HCT116 (cell line): ENCODE measurements at regions not wholly inside any gene's neighbourhood (a gene's known extent, or its start where the extent isn't known, plus 50 kb on each side); places are given as distances from the start of the nearest gene placed in this dataset.

Experiments used
- ATAC-seq: fragments of 200-7000 bp; cut with Tn5 transposase; 2 replicates; pipeline ENCODE4 v1.9.1; 2020; ENCODE audit warnings: mild to moderate bottlenecking, moderate library complexity
- BruUV-seq: library from RNA; stranded (reverse); fragments of 400-500 nt; replicated peaks from 2 replicates; lab custom pipeline; 2021; lab: Mats Ljungman, UMichigan
- CTCF ChIA-PET: fragments of 300-600 bp; sonication (Branson Sonifier 250); formaldehyde crosslinking; loops from one replicate; lab custom pipeline; 2021; ENCODE audit warnings: antibody characterized with exemption; lab: Charles Lee
- POLR2A ChIA-PET: fragments of 300-600, 350-600 bp; sonication (Branson Sonifier 250); formaldehyde crosslinking; loops from one replicate; lab custom pipeline; 2021; ENCODE audit warnings: antibody characterized with exemption; lab: Charles Lee
- RAD21 ChIA-PET, 2 experiments: fragments of 300-600 bp; sonication (Branson Sonifier 250); formaldehyde crosslinking; loops; one replicate each; lab custom pipeline; 2023; ENCODE audit warnings: low total read pairs in 2 of 2; ENCODE audit not compliant: uncharacterized antibody in 2 of 2, unreplicated experiment in 2 of 2, low non-redundant PET in 1 of 2; lab: Charles Lee
- DNase-seq: peaks from one replicate; pipeline ENCODE4 v3.0.0-alpha.2; 2010; ENCODE audit warnings: low read depth, low spot score
- H2AFZ ChIP-seq: fragments of 200-600 bp; shearing (Covaris generic), sonication (generic); 2 replicates; pipeline ENCODE4 v1.6.1; 2017; ENCODE audit warnings: low read depth, mixed run types, mixed read lengths, antibody characterized with exemption, low read length; ENCODE audit not compliant: poor library complexity, severe bottlenecking
- H3K27ac ChIP-seq: 2 replicates; pipeline ENCODE4 v1.5.1; 2012; ENCODE audit warnings: low read depth, low read length
- H3K27me3 ChIP-seq: fragments of 200-600 bp; sonication (generic); 2 replicates; pipeline ENCODE4 v1.6.1; 2016; ENCODE audit warnings: mixed run types, low read length, mixed read lengths; ENCODE audit not compliant: insufficient read depth
- H3K36me3 ChIP-seq, 2 experiments: fragments of 200-500 bp in 1 of 2; fragments of 200-600 bp in 1 of 2; sonication (Bioruptor generic) in 1 of 2; sonication (generic) in 1 of 2; 2 replicates each; pipeline versions ENCODE4 v1.5.1 to v1.6.1; 2014 to 2016; ENCODE audit warnings: low read length in 2 of 2, inconsistent platforms in 1 of 2, mixed read lengths in 1 of 2, mixed run types in 1 of 2; ENCODE audit not compliant: insufficient read depth in 2 of 2, control insufficient read depth in 1 of 2
- H3K4me1 ChIP-seq, 2 experiments: fragments of 200-600 bp in 1 of 2; sonication (generic) in 1 of 2; 2 replicates each; pipeline versions ENCODE4 v1.5.1 to v1.6.1; 2012 to 2017; ENCODE audit warnings: low read length in 2 of 2, inconsistent platforms in 1 of 2, mild to moderate bottlenecking in 1 of 2, mixed read lengths in 1 of 2, mixed run types in 1 of 2, moderate library complexity in 1 of 2; ENCODE audit not compliant: insufficient read depth in 2 of 2, control insufficient read depth in 1 of 2
- H3K4me2 ChIP-seq: fragments of 200-600 bp; sonication (generic); 2 replicates; pipeline ENCODE4 v1.6.1; 2017; ENCODE audit warnings: mixed run types, low read length, mixed read lengths
- H3K4me3 ChIP-seq, 2 experiments: fragments of 200-600 bp in 1 of 2; sonication (generic) in 1 of 2; replicated peaks in 1 of 2; 2 replicates each; pipeline ENCODE4 v1.5.1; 2011 to 2016; ENCODE audit warnings: low read length in 2 of 2, control low read depth in 1 of 2, low read depth in 1 of 2, mild to moderate bottlenecking in 1 of 2, mixed read lengths in 1 of 2, mixed run types in 1 of 2
- H3K79me2 ChIP-seq: fragments of 200-600 bp; sonication (generic); 2 replicates; pipeline ENCODE4 v1.6.1; 2017; ENCODE audit warnings: mild to moderate bottlenecking, mixed run types, low read length, moderate library complexity, mixed read lengths; ENCODE audit not compliant: insufficient read depth
- H3K9ac ChIP-seq: fragments of 200-600 bp; sonication (generic); 2 replicates; pipeline ENCODE4 v1.6.1; 2016; ENCODE audit warnings: low read length, mixed read lengths
- H3K9me2 ChIP-seq: fragments of 200-600 bp; sonication (generic), shearing (Covaris generic); 2 replicates; pipeline ENCODE4 v1.6.1; 2017; ENCODE audit warnings: mixed run types, mild to moderate bottlenecking, moderate library complexity; ENCODE audit not compliant: insufficient read depth
- H3K9me3 ChIP-seq, 2 experiments: fragments of 200-500 bp in 1 of 2; fragments of 200-600 bp in 1 of 2; sonication (Bioruptor generic) in 1 of 2; sonication (generic) in 1 of 2; 2 replicates each; pipeline ENCODE4 v1.6.1; 2014 to 2017; ENCODE audit warnings: low read length in 2 of 2, mixed read lengths in 2 of 2, inconsistent platforms in 1 of 2, low read depth in 1 of 2, mild to moderate bottlenecking in 1 of 2, mixed run types in 1 of 2, moderate library complexity in 1 of 2; ENCODE audit not compliant: control insufficient read depth in 1 of 2, insufficient read depth in 1 of 2
- H4K20me1 ChIP-seq: fragments of 200-600 bp; sonication (generic), shearing (Covaris generic); 2 replicates; pipeline ENCODE4 v1.6.1; 2017; ENCODE audit warnings: mixed run types, mild to moderate bottlenecking, moderate library complexity; ENCODE audit not compliant: insufficient read depth
- EGR1 ChIP-seq: IDR thresholded peaks from 2 replicates; pipeline ENCODE4 v1.6.1; 2012; ENCODE audit warnings: low read depth
- EZH2 ChIP-seq: fragments of 200-600 bp; sonication (generic); IDR thresholded peaks from 2 replicates; pipeline ENCODE4 v1.6.1; 2017; ENCODE audit warnings: antibody characterized with exemption, mixed run types
- EZH2phosphoT487 ChIP-seq: fragments of 200-600 bp; IDR thresholded peaks from 2 replicates; pipeline ENCODE4 v1.6.1; 2018; ENCODE audit warnings: antibody characterized with exemption, borderline replicate concordance
- MAX ChIP-seq: IDR thresholded peaks from 2 replicates; pipeline ENCODE4 v1.6.1; 2012
- RAD21 ChIP-seq: IDR thresholded peaks from 2 replicates; pipeline ENCODE4 v1.6.1; 2012; ENCODE audit warnings: low read depth, mild to moderate bottlenecking
- SIN3A ChIP-seq: IDR thresholded peaks from 2 replicates; pipeline ENCODE4 v1.6.1; 2012; ENCODE audit warnings: low read depth
- YY1 ChIP-seq: IDR thresholded peaks from 2 replicates; pipeline ENCODE4 v1.6.1; 2011; ENCODE audit warnings: low read length, low read depth, moderate library complexity, mild to moderate bottlenecking; ENCODE audit not compliant: insufficient replicate concordance; ENCODE audit errors: extremely low read depth
- ZFX ChIP-seq: fragments of 450-650 bp; IDR thresholded peaks from 2 replicates; pipeline ENCODE4 v1.6.1; 2017
- ZNF274 ChIP-seq: fragments of 200-500 bp; sonication (Bioruptor generic); IDR thresholded peaks from 2 replicates; pipeline ENCODE4 v1.6.1; 2014; ENCODE audit warnings: mild to moderate bottlenecking, low read depth, low read length, inconsistent platforms
- intact Hi-C: fragments of 100-400 bp; cut with micrococcal nuclease; formaldehyde crosslinking; loops from 2 replicates; pipeline ENCODE4 v1.10.0; 2022

- BruUV-seq, result no TSS peak
- TF ChIP-seq MAX (no peak), SIN3A (no peak), EGR1 (peak; percentile 43), EZH2 (no peak), YY1 (no peak)
- RAD21 ChIA-PET, result no interaction called here
- peak overlapping the region; percentile 88 for H2AFZ ChIP-seq
- POLR2A ChIA-PET, result no interaction called here
- no peak overlapping the region for H3K4me3 ChIP-seq
- no peaks in the 10 kb centered on the region for H4K20me1 ChIP-seq
- intact Hi-C loops, result loop anchor here (5.0 kb wide), 1 partner anchor 35 kb away; no protein-coding TSS in a partner anchor
- peak overlapping the region; percentile 20 for H3K4me2 ChIP-seq
- no peaks in the 10 kb centered on the region for H3K36me3 ChIP-seq
- no peaks in the 10 kb centered on the region for H3K9me3 ChIP-seq
- no peaks in the 10 kb centered on the region for H3K9me2 ChIP-seq
- DNase-seq, result no peak
- peaks cover 30 to 35% of the 10 kb centered on the region in 2 experiments for H3K4me1 ChIP-seq
- ATAC-seq, result no peak
- no peaks in the 10 kb centered on the region for H3K27me3 ChIP-seq
- H3K9ac ChIP-seq, result no peak overlapping the region
- no peaks in the 10 kb centered on the region for H3K79me2 ChIP-seq
- CTCF ChIA-PET, result interaction anchor here (1.3 kb wide), 1 partner anchor 114 kb away, joined by 3 read pairs; no protein-coding TSS in a partner anchor
- no peak overlapping the region for H3K27ac ChIP-seq
Observed at GRCh38 chr18:62452280-62452831, 70.5 kb upstream of the ZCCHC2 start.

GRCh38 chr18:62453864-62454263, 69.0 kb upstream of the ZCCHC2 start:
- Histone ChIP-seq H3K36me3 (no peaks in the 10 kb centered on the region), H3K27me3 (no peaks in the 10 kb centered on the region), H3K79me2 (no peaks in the 10 kb centered on the region), H3K4me2 (no peak overlapping the region), H3K9ac (no peak overlapping the region), H4K20me1 (no peaks in the 10 kb centered on the region), H3K4me1 (peaks cover 30 to 44% of the 10 kb centered on the region in 2 experiments), H3K4me3 (no peak overlapping the region), H3K9me3 (no peaks in the 10 kb centered on the region), H3K27ac (no peak overlapping the region), H3K9me2 (no peaks in the 10 kb centered on the region), H2AFZ (no peak overlapping the region)
- no peak for ATAC-seq
- TF ChIP-seq ZNF274 (no peak), RAD21 (no peak), EZH2phosphoT487 (no peak), ZFX (no peak)
- no peak for DNase-seq
- intact Hi-C loops, result loop anchor here (5.0 kb wide), 1 partner anchor 33 kb away; no protein-coding TSS in a partner anchor
- no TSS peak for BruUV-seq
- POLR2A ChIA-PET, result no interaction called here
- CTCF ChIA-PET, result no interaction called here
- RAD21 ChIA-PET, result no interaction called here
